Right cardiac atrium (tissue), 5 donors: ENCODE measurements at regions not wholly inside any gene's neighbourhood (a gene's known extent, or its start where the extent isn't known, plus 50 kb on each side); places are given as distances from the start of the nearest gene placed in this dataset.

Experiments used
- ATAC-seq, 2 donors: fragments of 200-7000 bp; cut with Tn5 transposase; one replicate each; pipeline versions ENCODE4 v1.8.0 to v1.9.1; 2020; ENCODE audit warnings: moderate library complexity in 2 of 2, mild to moderate bottlenecking in 1 of 2
- DNase-seq, 3 donors: peaks; one replicate each; pipeline ENCODE4 v3.0.0-alpha.2; 2020
- H3K27ac ChIP-seq: one replicate; pipeline ENCODE4 v1.5.1; 2013; ENCODE audit warnings: mild to moderate bottlenecking, low read length, control low read depth, moderate library complexity
- H3K27me3 ChIP-seq: one replicate; pipeline ENCODE4 v1.6.1; 2013; ENCODE audit not compliant: control insufficient read depth, insufficient read depth
- H3K4me1 ChIP-seq: one replicate; pipeline ENCODE4 v1.6.1; 2013; ENCODE audit warnings: low read length; ENCODE audit not compliant: control insufficient read depth, insufficient read depth
- H3K4me3 ChIP-seq: one replicate; pipeline ENCODE4 v1.5.1; 2013; ENCODE audit warnings: low read length, control low read depth
- H3K9me3 ChIP-seq: one replicate; pipeline ENCODE4 v1.6.1; 2013; ENCODE audit warnings: low read length; ENCODE audit not compliant: control insufficient read depth
- WGBS: extraction: QIAGEN DNeasy Blood & Tissue Kit; methylation state at CpG from one replicate; pipeline ENCODE4 v1.1.7; 2013; 5-methylcytosine and 5-hydroxymethylcytosine counted together
- intact Hi-C, 4 donors: fragments of 100-400 bp; cut with DNase I; formaldehyde crosslinking; loops; one replicate each; pipeline versions ENCODE4 v1.11.0 to v1.14.0; 2022 to 2023
- donor health status: healthy with polysubstance abuse.
- donor health status: DM: no; HTN: yes; CAD: no.
- donor health status: DM: no; HTN: no; CAD: no.
- donor health status: DM: no; HTN: yes; CAD: no; lungs with severe emphysema.
- donor health status: DM: yes; HTN: yes; CAD: no.

DNA sequence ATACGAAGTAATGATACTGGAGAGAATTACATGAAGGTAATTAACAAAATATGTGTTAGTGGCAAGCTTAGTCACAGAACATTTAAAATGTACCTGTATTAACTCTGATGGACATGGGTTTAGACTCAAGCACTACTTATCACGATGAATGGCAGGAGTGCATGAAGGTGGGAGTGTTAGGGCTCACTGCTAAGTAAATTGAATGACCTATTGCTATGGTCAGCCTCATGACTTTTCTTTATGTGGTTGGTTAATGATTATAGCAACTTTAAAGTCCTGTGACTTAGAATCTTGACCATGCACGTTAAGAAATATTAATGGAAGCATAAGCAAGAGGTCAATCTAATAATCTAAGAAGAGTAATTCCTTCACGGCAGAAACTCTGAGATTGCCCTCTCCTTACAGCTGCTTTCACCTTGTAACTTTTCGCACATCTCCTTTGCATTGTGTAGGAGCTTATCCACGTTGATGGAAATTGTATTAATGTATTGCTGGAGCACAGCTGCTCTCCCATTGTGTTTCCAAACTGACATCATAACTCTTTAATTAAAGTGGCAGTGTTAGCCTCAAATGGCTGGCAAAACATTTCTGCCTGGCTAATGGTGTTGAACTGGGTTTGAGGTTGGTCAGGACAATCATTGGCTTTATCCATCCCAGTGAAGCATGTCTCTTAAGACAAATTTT, 114.5 kb downstream of the RXFP2 start:
- Histone ChIP-seq H3K4me3 (no peak overlapping the region), H3K27ac (no peak overlapping the region), H3K9me3 (no peaks in the 10 kb centered on the region), H3K4me1 (no peaks in the 10 kb centered on the region), H3K27me3 (no peaks in the 10 kb centered on the region)
- 86% methylated on average over 6 of the region's 6 CpGs for WGBS
- DNase-seq (no peak), ATAC-seq (no peak)
- intact Hi-C loops, result no loop called here

DNA sequence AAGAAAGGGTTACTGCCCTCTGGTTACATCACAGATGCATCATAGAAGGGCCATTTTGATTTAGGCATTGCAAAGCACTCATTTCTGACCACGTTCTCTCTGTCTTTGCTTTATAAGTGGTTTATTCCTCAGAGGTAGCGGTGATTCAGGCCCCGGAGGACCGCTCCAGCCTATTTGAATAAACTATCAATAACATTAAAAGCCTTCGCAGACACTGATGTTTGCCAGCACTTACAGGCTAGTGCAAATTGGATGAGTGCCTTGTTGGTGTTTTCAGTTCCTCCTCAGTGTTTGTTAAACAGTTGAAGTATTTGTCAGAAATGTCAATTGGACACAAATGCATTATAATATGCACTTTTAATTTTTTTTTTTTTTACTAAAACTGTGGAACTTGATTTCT, 120.2 kb downstream of the RXFP2 start:
- peaks cover 2% of the 10 kb centered on the region for H3K4me1 ChIP-seq
- no peak for DNase-seq
- intact Hi-C loops, result no loop called here
- peak overlapping the region; percentile 23 for H3K27ac ChIP-seq
- no peaks in the 10 kb centered on the region for H3K9me3 ChIP-seq
- H3K27me3 ChIP-seq, result no peaks in the 10 kb centered on the region
- H3K4me3 ChIP-seq, result no peak overlapping the region
- WGBS, result 46% methylated on average over 5 of the region's 5 CpGs
- ATAC-seq, result peak; percentile 28 to 35

DNA sequence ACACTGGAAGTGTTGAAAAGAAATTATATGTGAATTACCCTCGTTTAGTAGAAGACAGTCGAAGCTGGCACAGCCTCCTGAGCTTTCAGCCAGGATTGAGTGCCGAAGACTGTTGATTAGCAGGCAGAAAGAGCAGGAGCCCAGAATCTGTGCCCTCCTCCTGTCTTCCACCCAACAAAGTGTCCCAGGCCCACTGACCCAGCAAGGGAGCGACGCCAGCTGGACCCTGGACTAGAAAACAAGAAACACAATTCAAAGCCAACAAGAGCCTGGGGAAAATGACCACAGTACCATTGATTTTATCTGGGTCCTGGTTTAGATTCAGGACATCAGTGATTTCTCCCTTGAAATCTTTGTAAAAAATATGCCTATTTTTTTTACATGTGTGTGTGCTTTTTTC, 120.7 kb downstream of the RXFP2 start:
- Histone ChIP-seq H3K4me1 (peaks cover 2% of the 10 kb centered on the region), H3K4me3 (no peak overlapping the region), H3K27ac (peak overlapping the region; percentile 70), H3K27me3 (no peaks in the 10 kb centered on the region), H3K9me3 (no peaks in the 10 kb centered on the region)
- ATAC-seq (peak; percentile 51 to 74), DNase-seq (peak in 2 of 3 donors; percentile 84 to 87)
- intact Hi-C loops, result no loop called here
- WGBS, result 39% methylated on average over 5 of the region's 5 CpGs

DNA sequence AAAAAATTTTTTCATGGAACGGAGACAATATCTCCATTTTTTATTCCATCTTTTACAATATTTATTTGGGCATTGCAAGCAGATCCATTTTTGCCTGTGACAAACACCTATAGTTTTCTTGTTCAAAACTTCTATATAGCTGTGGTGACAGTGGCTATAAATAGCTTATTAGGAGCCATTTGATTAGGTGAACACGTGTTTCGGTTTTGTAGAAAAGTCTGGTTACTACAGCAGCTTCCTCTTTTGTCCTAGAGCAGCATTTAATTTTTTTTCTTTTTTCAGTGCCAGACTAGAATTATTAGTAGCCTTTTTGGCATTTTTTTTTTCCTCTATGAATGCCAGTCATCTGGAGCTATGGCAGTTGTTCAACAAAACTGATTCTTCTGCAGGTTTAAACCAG, 123.5 kb downstream of the RXFP2 start:
- Histone ChIP-seq H3K4me1 (peaks cover 2% of the 10 kb centered on the region), H3K27ac (no peak overlapping the region), H3K4me3 (no peak overlapping the region), H3K27me3 (no peaks in the 10 kb centered on the region), H3K9me3 (no peaks in the 10 kb centered on the region)
- WGBS, result 72% methylated on average over 3 of the region's 3 CpGs
- ATAC-seq, result no peak
- no peak for DNase-seq
- intact Hi-C loops, result no loop called here

DNA sequence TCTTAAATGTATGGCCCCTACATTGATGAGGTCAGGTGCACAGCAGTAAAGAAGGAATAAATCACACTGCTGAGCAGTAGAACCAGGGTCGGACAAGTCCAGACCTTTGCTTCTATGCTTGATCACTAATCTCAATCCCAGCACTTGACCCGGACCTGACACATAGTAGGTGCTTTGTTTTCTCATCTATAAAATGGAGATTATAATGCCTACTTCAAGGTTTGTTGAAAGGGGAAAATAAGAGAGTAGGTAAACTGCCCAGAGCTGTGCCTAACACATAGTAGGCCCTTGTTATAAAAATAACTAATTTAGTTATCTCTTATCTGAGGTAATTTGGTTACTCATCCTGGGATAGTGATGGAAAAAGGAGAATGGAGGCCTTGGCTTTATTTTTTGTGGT, 125.0 kb downstream of the RXFP2 start:
- Histone ChIP-seq H3K27me3 (no peaks in the 10 kb centered on the region), H3K4me3 (no peak overlapping the region), H3K27ac (no peak overlapping the region), H3K9me3 (no peaks in the 10 kb centered on the region), H3K4me1 (no peaks in the 10 kb centered on the region)
- no peak for DNase-seq
- ATAC-seq, result no peak
- intact Hi-C loops, result no loop called here
- WGBS, result 91% methylated on average over 2 of the region's 2 CpGs

DNA sequence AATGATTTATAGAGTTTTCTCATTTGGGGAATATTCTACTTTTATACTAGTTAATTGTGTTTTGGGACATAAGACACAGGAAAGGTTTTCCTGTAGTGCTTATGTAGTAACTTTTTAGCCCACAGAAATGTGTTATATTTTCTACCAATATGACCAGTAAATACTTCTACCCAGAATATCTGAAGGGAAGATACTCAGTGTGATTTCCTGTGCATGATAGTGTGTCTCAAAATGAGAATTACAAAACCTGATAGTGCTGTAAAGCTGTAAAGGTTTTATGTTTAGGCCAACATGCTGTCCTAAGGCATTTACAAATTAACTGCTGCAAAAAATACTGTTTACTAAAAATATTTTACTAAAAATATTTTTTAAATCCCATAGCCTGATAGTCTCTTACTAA, 126.8 kb downstream of the RXFP2 start:
- intact Hi-C loops, result no loop called here
- ATAC-seq, result no peak
- Histone ChIP-seq H3K27ac (no peak overlapping the region), H3K4me1 (peaks cover 4% of the 10 kb centered on the region), H3K27me3 (no peaks in the 10 kb centered on the region), H3K4me3 (no peak overlapping the region), H3K9me3 (no peaks in the 10 kb centered on the region)
- no peak for DNase-seq

DNA sequence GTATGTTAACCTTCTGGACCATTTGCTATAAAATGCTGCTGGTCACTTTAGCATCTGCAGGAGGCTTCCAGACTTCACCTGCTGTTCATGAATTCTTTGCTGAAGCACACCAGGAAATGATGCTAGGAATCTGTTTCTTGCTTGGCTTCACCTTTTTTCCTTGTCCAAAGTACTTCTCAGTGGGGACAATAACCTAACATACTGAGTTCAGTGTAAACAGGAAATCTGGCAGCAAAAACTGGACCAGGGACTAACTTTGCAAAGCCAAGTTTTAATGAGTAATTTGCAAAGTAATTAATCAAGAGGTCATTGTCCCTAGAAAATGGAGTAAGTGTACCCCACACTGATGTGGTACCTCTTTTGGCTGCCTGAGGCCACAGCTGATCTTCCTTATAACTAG, 128.4 kb downstream of the RXFP2 start:
- H3K4me1 ChIP-seq, result peaks cover 4% of the 10 kb centered on the region
- no peak for ATAC-seq
- no peak overlapping the region for H3K4me3 ChIP-seq
- H3K27me3 ChIP-seq, result no peaks in the 10 kb centered on the region
- DNase-seq, result no peak
- intact Hi-C loops, result no loop called here
- no peak overlapping the region for H3K27ac ChIP-seq
- H3K9me3 ChIP-seq, result no peaks in the 10 kb centered on the region

DNA sequence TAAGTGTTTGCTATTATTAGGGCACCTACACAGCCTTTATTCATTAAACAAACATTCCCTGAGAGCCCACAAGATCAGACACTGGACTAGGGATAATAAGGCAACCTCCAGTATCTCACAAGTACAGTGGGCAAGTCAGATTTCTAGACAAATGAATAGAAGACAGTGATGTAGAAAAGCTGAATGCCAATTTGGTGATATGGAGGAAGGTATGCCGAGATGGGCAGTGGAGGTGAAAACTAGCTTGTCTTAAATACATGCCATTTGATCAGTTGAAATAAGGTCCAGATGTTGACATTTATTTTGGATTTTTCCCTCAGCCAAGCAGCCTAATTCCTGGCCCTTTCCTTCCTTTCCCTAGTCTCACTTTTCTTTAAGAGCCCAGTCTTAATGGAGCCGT, 130.3 kb downstream of the RXFP2 start:
- peaks cover 4% of the 10 kb centered on the region for H3K4me1 ChIP-seq

DNA sequence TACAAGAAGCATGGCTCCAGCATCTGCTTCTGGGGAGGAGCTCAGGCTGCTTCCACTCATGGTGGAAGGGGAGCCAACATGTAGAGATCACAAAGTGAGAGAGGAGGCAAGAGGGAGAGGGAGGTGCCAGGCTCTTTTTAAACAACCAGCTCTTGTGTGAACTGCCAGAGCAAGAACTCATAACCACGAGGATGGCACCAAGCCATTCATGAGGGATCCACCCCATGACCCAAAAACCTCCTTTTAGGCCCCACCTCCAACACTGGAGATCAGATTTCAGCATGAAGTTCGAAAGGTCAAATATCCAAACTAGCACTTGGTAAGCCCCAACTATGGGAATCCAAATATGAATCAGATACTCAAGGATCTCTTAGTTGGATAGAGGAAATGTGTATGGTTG, 131.2 kb downstream of the RXFP2 start:
- Histone ChIP-seq H3K9me3 (no peaks in the 10 kb centered on the region), H3K27ac (no peak overlapping the region), H3K4me1 (peaks cover 4% of the 10 kb centered on the region), H3K4me3 (no peak overlapping the region), H3K27me3 (no peaks in the 10 kb centered on the region)
- DNase-seq, result no peak
- WGBS, result 74% methylated on average over 2 of the region's 2 CpGs
- no peak for ATAC-seq
- intact Hi-C loops, result no loop called here

More for the DNA sequence above, 130.3 kb downstream of the RXFP2 start:
- intact Hi-C loops, result no loop called here
- no peaks in the 10 kb centered on the region for H3K9me3 ChIP-seq
- H3K27me3 ChIP-seq, result no peaks in the 10 kb centered on the region
- DNase-seq, result no peak
- H3K4me3 ChIP-seq, result no peak overlapping the region
- 90% methylated on average over 2 of the region's 2 CpGs for WGBS
- H3K27ac ChIP-seq, result no peak overlapping the region
- no peak for ATAC-seq

DNA sequence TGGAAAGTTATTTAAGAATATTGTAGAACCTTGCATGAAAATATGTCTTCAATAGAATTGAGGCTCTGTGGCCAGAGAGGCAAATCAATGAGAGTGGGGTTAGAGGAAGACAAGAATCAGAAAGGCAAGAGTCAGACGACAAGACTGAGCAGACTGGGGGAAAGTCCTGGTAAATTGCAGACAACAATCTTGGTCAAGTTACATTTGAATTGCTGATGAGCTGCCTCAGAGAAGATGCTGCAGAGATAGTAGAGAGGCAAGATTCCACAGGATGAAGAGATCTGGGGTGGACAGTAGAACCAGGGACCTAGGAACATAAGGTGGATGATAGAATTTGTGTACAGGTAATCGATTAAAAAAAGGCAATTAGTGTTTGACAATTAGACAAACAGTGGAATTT, 133.8 kb downstream of the RXFP2 start:
- intact Hi-C loops, result no loop called here

DNA sequence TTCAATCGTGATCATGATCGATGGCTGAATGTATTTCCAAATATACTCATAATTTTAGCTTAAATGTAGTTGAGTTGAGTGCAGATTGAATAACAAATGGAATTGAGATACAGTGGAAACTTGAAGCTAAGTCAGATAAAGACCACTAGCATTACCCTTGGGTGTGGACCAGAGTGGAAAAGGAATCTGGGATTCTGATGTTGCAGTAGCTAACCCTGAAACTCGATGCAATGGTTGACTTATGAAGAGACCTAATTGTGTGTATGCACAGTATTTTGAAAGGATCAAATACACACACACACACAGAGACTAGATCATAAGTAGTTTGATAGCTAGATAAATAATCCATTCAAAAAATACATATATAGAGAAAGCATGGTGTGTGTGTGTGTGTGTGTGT, 135.8 kb downstream of the RXFP2 start:
- DNase-seq (no peak), ATAC-seq (no peak)
- no peak overlapping the region for H3K27ac ChIP-seq
- intact Hi-C loops, result no loop called here
- no peak overlapping the region for H3K4me3 ChIP-seq
- H3K27me3 ChIP-seq, result no peaks in the 10 kb centered on the region
- WGBS, result 73% methylated on average over 3 of the region's 3 CpGs
- H3K4me1 ChIP-seq, result peaks cover 2% of the 10 kb centered on the region
- no peaks in the 10 kb centered on the region for H3K9me3 ChIP-seq

More for the DNA sequence above, 133.8 kb downstream of the RXFP2 start:
- DNase-seq (no peak), ATAC-seq (no peak)
- Histone ChIP-seq H3K4me3 (no peak overlapping the region), H3K27ac (no peak overlapping the region), H3K4me1 (peaks cover 4% of the 10 kb centered on the region), H3K27me3 (no peaks in the 10 kb centered on the region), H3K9me3 (no peaks in the 10 kb centered on the region)
- 84% methylated on average over 2 of the region's 2 CpGs for WGBS

DNA sequence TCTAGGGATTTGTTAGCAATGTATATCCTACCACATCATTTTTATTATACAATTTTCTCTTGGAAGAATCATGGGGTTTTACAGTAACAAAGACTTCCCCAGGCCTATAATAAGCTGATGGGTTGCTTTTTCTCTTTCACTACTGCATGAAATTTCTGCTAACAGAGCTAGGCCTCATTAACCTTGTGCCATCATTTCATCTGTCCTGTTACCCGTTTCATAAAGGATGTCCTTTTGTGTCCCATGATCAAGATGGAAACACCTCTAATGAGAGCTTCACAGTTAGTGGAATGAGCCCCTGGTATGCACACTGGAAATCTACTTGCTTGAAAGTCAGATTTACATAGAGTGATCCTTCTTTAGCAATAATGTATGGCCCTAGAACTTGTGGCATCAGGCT, 138.7 kb downstream of the RXFP2 start:
- DNase-seq (no peak), ATAC-seq (no peak)
- Histone ChIP-seq H3K27ac (no peak overlapping the region), H3K4me1 (peaks cover 2% of the 10 kb centered on the region), H3K4me3 (no peak overlapping the region), H3K9me3 (no peaks in the 10 kb centered on the region), H3K27me3 (no peaks in the 10 kb centered on the region)
- 60% methylated on average over 1 of the region's 1 CpG for WGBS
- intact Hi-C loops, result no loop called here
